ENCODE measurements at regions not wholly inside any gene's neighbourhood (a gene's known extent, or its start where the extent isn't known, plus 50 kb on each side); places are given as distances from the start of the nearest gene placed in this dataset.

GRCh38 chr1:67561704-67562113 is 123.3 kb upstream of the GADD45A start:
- peak; percentile 89 for TF ChIP-seq CTCF (conservative IDR thresholded peaks at IDR 0.05; ENCODE audit: low read length)
- H3K4me3 ChIP-seq (ENCODE audit: low read length) = no peak overlapping the region
- peak; percentile 83 for DNase-seq (ENCODE audit: low read depth)

- TF ChIP-seq CTCF (conservative IDR thresholded peaks at IDR 0.05; ENCODE audit: low read length) = no peak
- H3K4me3 ChIP-seq (ENCODE audit: low read length) = no peak overlapping the region
- DNase-seq (ENCODE audit: low read depth) = no peak
These were observed 121.3 kb upstream of the GADD45A start for GRCh38 chr1:67563684-67564083.

GRCh38 chr1:67564193-67564592 is 120.8 kb upstream of the GADD45A start:
- TF ChIP-seq CTCF (conservative IDR thresholded peaks at IDR 0.05; ENCODE audit: low read length) = no peak
- DNase-seq (ENCODE audit: low read depth) = peak; percentile 84
- no peak overlapping the region for H3K4me3 ChIP-seq (ENCODE audit: low read length)

GRCh38 chr1:67566803-67567377 is 118.1 kb upstream of the GADD45A start:
- no peak for TF ChIP-seq CTCF (conservative IDR thresholded peaks at IDR 0.05; ENCODE audit: low read length)
- peak; percentile 28 for DNase-seq (ENCODE audit: low read depth)
- no peak overlapping the region for H3K4me3 ChIP-seq (ENCODE audit: low read length)

- H3K4me3 ChIP-seq (ENCODE audit: low read length) = no peak overlapping the region
- no peak for TF ChIP-seq CTCF (conservative IDR thresholded peaks at IDR 0.05; ENCODE audit: low read length)
- DNase-seq (ENCODE audit: low read depth) = peak; percentile 94
These were observed 114.4 kb upstream of the GADD45A start for GRCh38 chr1:67570486-67571143.

GRCh38 chr1:67571406-67571805 is 113.6 kb upstream of the GADD45A start:
- H3K4me3 ChIP-seq (ENCODE audit: low read length) = no peak overlapping the region
- TF ChIP-seq CTCF (conservative IDR thresholded peaks at IDR 0.05; ENCODE audit: low read length) = no peak
- DNase-seq (ENCODE audit: low read depth) = no peak

GRCh38 chr1:67571901-67572593 is 113.0 kb upstream of the GADD45A start:
- no peak overlapping the region for H3K4me3 ChIP-seq (ENCODE audit: low read length)
- TF ChIP-seq CTCF (conservative IDR thresholded peaks at IDR 0.05; ENCODE audit: low read length) = no peak
- peak; percentile 40 for DNase-seq (ENCODE audit: low read depth)

All from AG10803 (cell line).